SK-N-MC (cell line): ENCODE measurements at regions not wholly inside any gene's neighbourhood (a gene's known extent, or its start where the extent isn't known, plus 50 kb on each side); places are given as distances from the start of the nearest gene placed in this dataset.
"Not testable (repeated sequence)": the region's sequence is repeated elsewhere in the genome, so short reads cannot be mapped to it uniquely, and the experiment has no call there.

ENCODE experiments used
- DNase-seq: peaks from one replicate; pipeline ENCODE4 v3.0.0-alpha.2; 2011; ENCODE audit warnings: low read depth, low spot score
- H3K27ac ChIP-seq: fragments of 200-600 bp; sonication (generic); 2 replicates; pipeline ENCODE4 v1.5.1; 2016; ENCODE audit warnings: mixed run types
- H3K36me3 ChIP-seq: fragments of 200-600 bp; sonication (generic); 2 replicates; pipeline ENCODE4 v1.6.1; 2017; ENCODE audit warnings: antibody characterized with exemption, low read length, mixed read lengths; ENCODE audit not compliant: insufficient read depth
- H3K4me3 ChIP-seq: fragments of 200-600 bp; sonication (generic); 2 replicates; pipeline ENCODE4 v1.5.1; 2016
- H3K9ac ChIP-seq: fragments of 200-600 bp; sonication (generic); 2 replicates; pipeline ENCODE4 v1.8.0; 2017; ENCODE audit warnings: mixed run types, mixed read lengths; ENCODE audit not compliant: insufficient read length
- H3K9me3 ChIP-seq: fragments of 200-600 bp; sonication (generic); 2 replicates; pipeline ENCODE4 v1.6.1; 2017; ENCODE audit warnings: low read depth, mild to moderate bottlenecking, antibody characterized with exemption, low read length, moderate library complexity, mixed read lengths
- EZH2 ChIP-seq: fragments of 200-600 bp; sonication (generic); IDR thresholded peaks from one replicate; pipeline ENCODE4 v1.6.1; 2017; ENCODE audit warnings: antibody characterized with exemption
- FOXP2 ChIP-seq: optimal IDR thresholded peaks from 2 replicates; pipeline ENCODE3; 2011; ENCODE audit warnings: mild to moderate bottlenecking, moderate library complexity; ENCODE audit not compliant: insufficient read depth; ENCODE audit errors: extremely low read length, control extremely low read depth
- POLR2AphosphoS5 ChIP-seq: IDR thresholded peaks from 2 replicates; pipeline ENCODE4 v1.6.1; 2012; ENCODE audit warnings: mild to moderate bottlenecking, low read depth, low read length, borderline replicate concordance

DNA sequence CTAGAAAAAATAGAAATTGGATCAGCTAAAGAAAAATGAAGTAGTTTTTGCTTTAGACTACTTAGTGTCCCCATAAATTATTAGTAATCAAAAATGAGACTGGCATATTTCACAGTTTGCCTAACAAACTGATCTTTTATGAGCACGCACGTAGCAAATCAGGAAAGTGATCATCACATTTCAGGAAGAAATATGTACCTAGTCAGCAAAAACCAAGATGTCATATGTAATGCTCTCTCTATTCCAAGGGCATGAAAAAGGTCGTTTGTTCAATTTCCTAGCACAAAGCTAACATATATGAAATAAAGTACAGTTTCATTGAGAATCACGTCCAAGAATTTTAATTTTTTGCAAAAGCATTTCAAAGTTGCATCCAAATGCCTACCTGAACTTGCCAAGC, 600.4 kb upstream of the CHAC2 start:
- Histone ChIP-seq H3K27ac (no peak overlapping the region), H3K4me3 (no peak overlapping the region), H3K9me3 (no peaks in the 10 kb centered on the region), H3K36me3 (no peaks in the 10 kb centered on the region), H3K9ac (no peak overlapping the region)
- TF ChIP-seq FOXP2 (no peak), POLR2AphosphoS5 (no peak), EZH2 (no peak)
- DNase-seq = no peak

GRCh38 chr2:53150146-53150545, 617.5 kb upstream of the CHAC2 start:
- H3K9me3 ChIP-seq = no peaks in the 10 kb centered on the region
- TF ChIP-seq POLR2AphosphoS5 (no peak), FOXP2 (no peak), EZH2 (no peak)
- no peaks in the 10 kb centered on the region for H3K36me3 ChIP-seq
- DNase-seq = no peak
- H3K27ac ChIP-seq = no peak overlapping the region
- no peak overlapping the region for H3K9ac ChIP-seq
- no peak overlapping the region for H3K4me3 ChIP-seq

- no peaks in the 10 kb centered on the region for H3K36me3 ChIP-seq
- DNase-seq = no peak
- H3K9me3 ChIP-seq = no peaks in the 10 kb centered on the region
- no peak overlapping the region for H3K9ac ChIP-seq
- H3K4me3 ChIP-seq = no peak overlapping the region
- TF ChIP-seq FOXP2 (no peak), POLR2AphosphoS5 (no peak)
- no peak overlapping the region for H3K27ac ChIP-seq
These were observed 619.4 kb upstream of the CHAC2 start for GRCh38 chr2:53148221-53148620.

DNA sequence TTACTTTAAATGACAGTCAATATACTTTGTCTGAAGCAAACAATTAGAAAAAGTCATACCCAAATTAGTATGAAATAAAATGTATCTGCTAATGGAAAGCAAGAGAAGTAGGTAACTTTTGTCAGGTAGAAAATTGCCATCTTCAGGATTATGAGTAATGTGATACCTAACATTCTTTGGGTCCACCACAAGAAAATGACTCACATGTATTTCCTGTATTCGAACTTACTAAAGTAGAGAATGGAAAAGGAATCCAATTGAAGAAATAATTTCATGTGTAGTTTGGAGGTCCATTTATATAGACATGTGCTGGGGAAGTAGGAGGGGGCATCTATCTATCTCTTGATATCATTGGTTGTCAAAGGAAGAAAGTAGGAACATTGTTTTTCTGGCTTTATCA, 636.2 kb upstream of the CHAC2 start:
- Histone ChIP-seq H3K9ac (no peak overlapping the region), H3K36me3 (no peaks in the 10 kb centered on the region), H3K27ac (no peak overlapping the region), H3K4me3 (no peak overlapping the region), H3K9me3 (no peaks in the 10 kb centered on the region)
- no peak for DNase-seq
- TF ChIP-seq POLR2AphosphoS5 (no peak), FOXP2 (no peak), EZH2 (no peak)

- H3K9me3 ChIP-seq = no peaks in the 10 kb centered on the region
- no peak for DNase-seq
- no peak overlapping the region for H3K27ac ChIP-seq
- TF ChIP-seq POLR2AphosphoS5 (no peak), EZH2 (no peak), FOXP2 (no peak)
- H3K36me3 ChIP-seq = no peaks in the 10 kb centered on the region
- no peak overlapping the region for H3K4me3 ChIP-seq
- no peak overlapping the region for H3K9ac ChIP-seq
These were observed 637.1 kb upstream of the CHAC2 start for GRCh38 chr2:53130441-53130943.

DNA sequence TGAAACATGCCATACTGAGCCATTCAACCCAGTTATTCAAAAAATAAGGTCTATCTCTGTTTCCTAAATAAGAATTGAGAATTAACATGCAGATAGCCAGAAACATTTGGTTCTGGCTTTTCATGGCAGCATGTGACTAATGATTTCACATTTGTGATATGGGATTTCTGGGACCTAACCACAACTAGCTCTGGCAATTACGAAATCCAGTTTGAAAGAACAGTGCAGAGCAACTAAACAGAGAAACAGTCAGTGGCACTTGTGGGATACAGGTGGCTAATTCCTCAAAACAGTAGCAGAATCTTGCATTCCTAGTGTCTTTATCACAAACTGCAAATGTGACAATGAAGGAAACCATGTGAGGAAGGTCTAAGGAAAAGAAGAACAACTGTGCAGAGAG, 637.8 kb upstream of the CHAC2 start:
- no peak overlapping the region for H3K27ac ChIP-seq
- no peaks in the 10 kb centered on the region for H3K9me3 ChIP-seq
- H3K9ac ChIP-seq = no peak overlapping the region
- no peak for DNase-seq
- no peaks in the 10 kb centered on the region for H3K36me3 ChIP-seq
- no peak for TF ChIP-seq FOXP2
- no peak for TF ChIP-seq EZH2
- no peak for TF ChIP-seq POLR2AphosphoS5
- no peak overlapping the region for H3K4me3 ChIP-seq

DNA sequence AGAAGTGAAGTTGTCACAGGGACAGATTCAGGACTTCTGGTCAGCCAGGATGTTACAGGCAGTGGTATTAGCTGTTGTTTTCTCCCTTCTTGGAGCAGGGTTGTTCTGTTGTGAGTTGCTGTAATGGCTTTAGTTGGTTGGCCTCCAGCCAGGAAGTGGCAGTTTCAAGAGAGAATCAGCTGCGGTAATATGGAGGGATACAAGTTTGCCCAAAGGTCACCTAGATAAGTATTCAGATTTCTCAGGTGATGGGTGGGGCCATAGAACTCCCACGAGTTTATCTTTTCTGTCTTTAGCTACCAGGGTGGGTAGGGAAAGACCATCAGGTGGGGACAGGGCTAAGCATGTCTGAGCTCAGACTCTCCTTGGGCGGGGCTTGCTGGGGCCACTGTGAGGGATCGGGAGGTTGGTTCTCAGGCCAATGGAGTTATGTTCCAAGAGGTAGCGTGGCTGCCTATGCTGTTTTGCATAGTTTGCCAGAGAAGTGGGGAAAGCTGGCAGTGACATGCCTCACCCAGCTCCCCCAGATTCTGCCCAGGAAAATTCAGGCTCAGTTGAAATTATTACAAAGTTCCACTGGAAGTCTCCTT, 640.4 kb upstream of the CHAC2 start:
- H3K4me3 ChIP-seq = no peak overlapping the region
- no peak for DNase-seq

GRCh38 chr2:53114991-53115390, 652.6 kb upstream of the CHAC2 start:
- no peak for DNase-seq
- no peak overlapping the region for H3K9ac ChIP-seq
- H3K9me3 ChIP-seq = no peaks in the 10 kb centered on the region
- H3K27ac ChIP-seq = no peak overlapping the region
- H3K4me3 ChIP-seq = no peak overlapping the region
- H3K36me3 ChIP-seq = no peaks in the 10 kb centered on the region
- no peak for TF ChIP-seq EZH2
- no peak for TF ChIP-seq FOXP2
- no peak for TF ChIP-seq POLR2AphosphoS5

More for the DNA sequence above, 640.4 kb upstream of the CHAC2 start:
- no peak overlapping the region for H3K9ac ChIP-seq
- no peak overlapping the region for H3K27ac ChIP-seq
- H3K9me3 ChIP-seq = no peaks in the 10 kb centered on the region
- no peak for TF ChIP-seq FOXP2
- TF ChIP-seq EZH2 = no peak
- no peak for TF ChIP-seq POLR2AphosphoS5
- no peaks in the 10 kb centered on the region for H3K36me3 ChIP-seq

DNA sequence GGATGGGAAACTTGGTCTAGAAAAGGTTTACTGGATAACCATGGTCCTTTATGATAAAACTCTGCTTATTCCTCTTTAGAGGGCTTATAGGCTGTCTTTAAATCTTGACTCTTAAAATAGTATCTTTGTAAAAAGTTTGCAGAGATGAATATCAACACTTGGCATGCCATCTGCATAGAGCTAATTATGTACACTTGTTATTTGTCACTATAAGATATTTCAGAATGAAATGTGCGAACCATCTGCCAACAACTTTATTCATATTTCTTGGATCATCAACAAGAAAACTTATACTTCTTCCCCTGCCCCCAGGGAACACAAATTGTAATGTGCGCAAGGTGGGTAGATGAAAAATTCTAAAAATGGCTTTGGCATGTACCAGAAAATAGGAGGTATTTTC, 653.0 kb upstream of the CHAC2 start:
- DNase-seq = no peak
- H3K36me3 ChIP-seq = no peaks in the 10 kb centered on the region
- no peak overlapping the region for H3K27ac ChIP-seq
- no peak for TF ChIP-seq FOXP2
- TF ChIP-seq EZH2 = no peak
- no peak overlapping the region for H3K9ac ChIP-seq
- H3K9me3 ChIP-seq = no peaks in the 10 kb centered on the region
- no peak overlapping the region for H3K4me3 ChIP-seq

GRCh38 chr2:53112408-53112807, 655.2 kb upstream of the CHAC2 start:
- H3K4me3 ChIP-seq, DNase-seq, H3K9me3 ChIP-seq, H3K36me3 ChIP-seq, H3K9ac ChIP-seq, H3K27ac ChIP-seq: not testable (repeated sequence)
